ENCODE measurements at regions not wholly inside any gene's neighbourhood (a gene's known extent, or its start where the extent isn't known, plus 50 kb on each side); places are given as distances from the start of the nearest gene placed in this dataset.

- no peak overlapping the region for H3K9ac ChIP-seq (ENCODE audit: low read depth in 2 of 2, low read length in 2 of 2)
- H3K4me3 ChIP-seq, result no peak overlapping the region
- no peaks in the 10 kb centered on the region for H3K4me1 ChIP-seq
- no peaks in the 10 kb centered on the region for H3K36me3 ChIP-seq
- no peaks in the 10 kb centered on the region for H3K27me3 ChIP-seq
- DNase-seq, result no peak
- H3K9me3 ChIP-seq, result no peaks in the 10 kb centered on the region
- intact Hi-C loops (cut with DNase I), result no loop called here
- H3K27ac ChIP-seq, result no peak overlapping the region
- no peak for TF ChIP-seq CTCF (IDR thresholded peaks at IDR 0.05)
These were observed 223.1 kb upstream of the PDE10A start for GRCh38 chr6:165886169-165886568.

- Histone ChIP-seq H3K9ac (ENCODE audit: low read depth in 2 of 2, low read length in 2 of 2) (no peak overlapping the region), H3K36me3 (no peaks in the 10 kb centered on the region), H3K4me1 (no peaks in the 10 kb centered on the region), H3K9me3 (no peaks in the 10 kb centered on the region), H3K27me3 (no peaks in the 10 kb centered on the region), H3K4me3 (no peak overlapping the region), H3K27ac (no peak overlapping the region)
- TF ChIP-seq CTCF (IDR thresholded peaks at IDR 0.05), result peak; percentile 83
- DNase-seq, result peak; percentile 71
- intact Hi-C loops (cut with DNase I), result loop anchor here (2.0 kb wide), 1 partner anchor 222 kb away; no protein-coding TSS in a partner anchor
These were observed 222.0 kb upstream of the PDE10A start for GRCh38 chr6:165884813-165885765.

GRCh38 chr6:165883851-165884640, 221.0 kb upstream of the PDE10A start:
- Histone ChIP-seq H3K4me3 (no peak overlapping the region), H3K9me3 (no peaks in the 10 kb centered on the region), H3K27me3 (no peaks in the 10 kb centered on the region), H3K27ac (no peak overlapping the region), H3K4me1 (no peaks in the 10 kb centered on the region), H3K36me3 (no peaks in the 10 kb centered on the region), H3K9ac (ENCODE audit: low read depth in 2 of 2, low read length in 2 of 2) (no peak overlapping the region)
- no peak for DNase-seq
- TF ChIP-seq CTCF (IDR thresholded peaks at IDR 0.05), result no peak
- intact Hi-C loops (cut with DNase I), result loop anchor here (2.0 kb wide), 1 partner anchor 223 kb away; no protein-coding TSS in a partner anchor

- TF ChIP-seq CTCF (IDR thresholded peaks at IDR 0.05), result no peak
- Histone ChIP-seq H3K9me3 (no peaks in the 10 kb centered on the region), H3K36me3 (no peaks in the 10 kb centered on the region), H3K27ac (no peak overlapping the region), H3K4me3 (no peak overlapping the region), H3K4me1 (no peaks in the 10 kb centered on the region), H3K27me3 (no peaks in the 10 kb centered on the region), H3K9ac (ENCODE audit: low read depth in 2 of 2, low read length in 2 of 2) (no peak overlapping the region)
- intact Hi-C loops (cut with DNase I), result no loop called here
- DNase-seq, result no peak
These were observed 218.8 kb upstream of the PDE10A start for GRCh38 chr6:165881806-165882205.

- Histone ChIP-seq H3K9me3 (no peaks in the 10 kb centered on the region), H3K9ac (ENCODE audit: low read depth in 2 of 2, low read length in 2 of 2) (no peak overlapping the region), H3K36me3 (no peaks in the 10 kb centered on the region), H3K27me3 (no peaks in the 10 kb centered on the region), H3K27ac (no peak overlapping the region), H3K4me3 (no peak overlapping the region), H3K4me1 (no peaks in the 10 kb centered on the region)
- no peak for DNase-seq
- intact Hi-C loops (cut with DNase I), result no loop called here
- no peak for TF ChIP-seq CTCF (IDR thresholded peaks at IDR 0.05)
These were observed 217.6 kb upstream of the PDE10A start for GRCh38 chr6:165880686-165881085.

All from colonic mucosa (tissue), 4 donors.